GM12875 (cell line): ENCODE measurements at regions not wholly inside any gene's neighbourhood (a gene's known extent, or its start where the extent isn't known, plus 50 kb on each side); places are given as distances from the start of the nearest gene placed in this dataset.

Source experiments
- H3K4me3 ChIP-seq: one replicate; pipeline ENCODE4 v1.5.1; 2011; ENCODE audit warnings: low read depth, low read length, control low read depth
- CTCF ChIP-seq: IDR thresholded peaks from 2 replicates; pipeline ENCODE4 v1.5.1; 2011; ENCODE audit warnings: low read depth, mild to moderate bottlenecking, control low read depth, inconsistent platforms, low read length, moderate library complexity, borderline replicate concordance; ENCODE audit not compliant: insufficient read depth

GRCh38 chr18:37666451-37666850, 100.9 kb upstream of the CELF4 start:
- TF ChIP-seq CTCF: no peak
- no peak overlapping the region for H3K4me3 ChIP-seq

- TF ChIP-seq CTCF: no peak
- H3K4me3 ChIP-seq: no peak overlapping the region
Measured at GRCh38 chr18:37665346-37665745, 99.7 kb upstream of the CELF4 start.

GRCh38 chr18:37663446-37663845, 97.8 kb upstream of the CELF4 start:
- H3K4me3 ChIP-seq: no peak overlapping the region
- no peak for TF ChIP-seq CTCF

GRCh38 chr18:37662546-37663339, 97.1 kb upstream of the CELF4 start:
- no peak overlapping the region for H3K4me3 ChIP-seq
- no peak for TF ChIP-seq CTCF

- TF ChIP-seq CTCF: no peak
- H3K4me3 ChIP-seq: no peak overlapping the region
Measured at GRCh38 chr18:37662099-37662498, 96.5 kb upstream of the CELF4 start.

- TF ChIP-seq CTCF: no peak
Measured at GRCh38 chr18:37661478-37661877, 95.9 kb upstream of the CELF4 start.

GRCh38 chr18:37661061-37661460, 95.5 kb upstream of the CELF4 start:
- no peak overlapping the region for H3K4me3 ChIP-seq
- no peak for TF ChIP-seq CTCF

More at GRCh38 chr18:37661478-37661877, 95.9 kb upstream of the CELF4 start:
- no peak overlapping the region for H3K4me3 ChIP-seq
